ENCODE measurements at regions not wholly inside any gene's neighbourhood (a gene's known extent, or its start where the extent isn't known, plus 50 kb on each side); places are given as distances from the start of the nearest gene placed in this dataset.

DNA sequence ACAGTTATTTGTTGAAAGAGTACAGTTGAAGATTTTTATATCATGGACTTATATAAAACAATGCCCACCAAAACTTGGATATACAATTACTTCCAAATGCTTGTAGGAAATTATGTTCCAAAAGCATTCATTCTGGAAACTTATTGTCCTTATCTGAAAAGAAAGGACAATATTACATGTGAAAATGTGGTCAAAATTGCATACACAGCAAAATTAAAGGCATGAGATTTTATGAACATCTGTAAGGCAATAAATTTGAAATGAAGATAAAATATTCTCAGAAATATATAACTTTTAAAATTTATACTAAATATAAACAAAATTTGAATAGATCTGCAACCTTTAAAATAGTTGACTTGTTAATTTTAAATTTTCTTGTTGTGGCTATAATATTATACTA, 1173.8 kb downstream of the NLGN4X start:
- no peak for TF ChIP-seq ZFX (IDR thresholded peaks at IDR 0.05; ENCODE audit: borderline replicate concordance)
- TF ChIP-seq, protein P1, sequence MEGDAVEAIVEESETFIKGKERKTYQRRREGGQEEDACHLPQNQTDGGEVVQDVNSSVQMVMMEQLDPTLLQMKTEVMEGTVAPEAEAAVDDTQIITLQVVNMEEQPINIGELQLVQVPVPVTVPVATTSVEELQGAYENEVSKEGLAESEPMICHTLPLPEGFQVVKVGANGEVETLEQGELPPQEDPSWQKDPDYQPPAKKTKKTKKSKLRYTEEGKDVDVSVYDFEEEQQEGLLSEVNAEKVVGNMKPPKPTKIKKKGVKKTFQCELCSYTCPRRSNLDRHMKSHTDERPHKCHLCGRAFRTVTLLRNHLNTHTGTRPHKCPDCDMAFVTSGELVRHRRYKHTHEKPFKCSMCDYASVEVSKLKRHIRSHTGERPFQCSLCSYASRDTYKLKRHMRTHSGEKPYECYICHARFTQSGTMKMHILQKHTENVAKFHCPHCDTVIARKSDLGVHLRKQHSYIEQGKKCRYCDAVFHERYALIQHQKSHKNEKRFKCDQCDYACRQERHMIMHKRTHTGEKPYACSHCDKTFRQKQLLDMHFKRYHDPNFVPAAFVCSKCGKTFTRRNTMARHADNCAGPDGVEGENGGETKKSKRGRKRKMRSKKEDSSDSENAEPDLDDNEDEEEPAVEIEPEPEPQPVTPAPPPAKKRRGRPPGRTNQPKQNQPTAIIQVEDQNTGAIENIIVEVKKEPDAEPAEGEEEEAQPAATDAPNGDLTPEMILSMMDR (IDR thresholded peaks at IDR 0.05): no peak
- H3K27ac ChIP-seq: no peak overlapping the region

DNA sequence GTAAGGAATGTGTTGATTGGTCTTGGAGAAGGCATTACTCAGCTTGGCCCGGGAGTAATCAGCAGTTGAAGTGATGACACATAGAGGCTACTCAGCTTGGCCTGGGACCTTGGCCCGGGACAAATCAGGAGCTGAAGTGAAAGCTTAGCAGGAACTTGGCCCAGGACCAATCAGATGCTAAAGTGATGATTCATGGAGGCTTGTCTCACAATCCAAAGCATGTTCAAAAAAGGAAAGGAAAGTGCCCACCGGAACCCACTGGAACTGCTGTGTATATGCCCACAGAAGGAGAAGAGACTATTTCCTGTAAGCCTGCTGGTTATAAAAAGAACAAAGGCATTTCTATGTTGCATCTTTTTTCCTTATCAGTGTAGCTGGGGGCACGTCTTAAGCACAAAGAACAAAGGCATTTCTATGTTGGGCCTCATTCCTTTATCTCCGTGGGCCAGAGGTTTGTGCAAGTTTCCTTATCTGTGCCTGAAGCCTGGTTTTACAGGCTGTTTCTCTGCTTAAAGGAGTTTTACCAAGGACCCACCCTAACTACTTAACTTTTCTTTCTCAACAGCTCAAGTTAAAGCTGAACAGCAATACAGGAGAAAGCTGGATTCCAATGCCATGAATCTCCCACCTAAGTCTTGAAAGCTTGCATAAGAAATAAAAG, 1176.7 kb downstream of the NLGN4X start:
- no peak overlapping the region for H3K27ac ChIP-seq

DNA sequence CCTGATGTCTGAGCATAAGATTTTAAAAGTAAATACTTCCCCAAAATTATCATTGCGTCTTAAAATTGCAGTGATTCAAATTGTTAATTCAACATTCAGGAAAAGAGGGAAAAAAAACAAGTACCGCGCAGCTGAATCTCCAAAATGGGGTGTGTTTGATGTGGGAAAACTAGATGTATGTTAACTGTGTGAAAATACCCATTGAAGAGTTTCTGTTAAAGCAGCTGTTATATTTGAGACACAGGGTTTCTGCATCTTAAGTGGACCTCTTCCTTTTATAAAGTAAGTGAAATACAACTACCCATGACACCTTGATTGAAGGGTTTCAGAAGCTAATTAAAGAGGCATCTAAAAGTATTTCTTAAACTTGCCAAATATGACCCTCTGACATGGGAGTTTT, 1186.1 kb downstream of the NLGN4X start:
- H3K27ac ChIP-seq: no peak overlapping the region
- no peak for TF ChIP-seq ZFX (IDR thresholded peaks at IDR 0.05; ENCODE audit: borderline replicate concordance)
- TF ChIP-seq, protein P1 (IDR thresholded peaks at IDR 0.05): no peak

More for the DNA sequence above, 1176.7 kb downstream of the NLGN4X start:
- TF ChIP-seq ZFX (IDR thresholded peaks at IDR 0.05; ENCODE audit: borderline replicate concordance): no peak
- TF ChIP-seq, protein P1 (IDR thresholded peaks at IDR 0.05): no peak

DNA sequence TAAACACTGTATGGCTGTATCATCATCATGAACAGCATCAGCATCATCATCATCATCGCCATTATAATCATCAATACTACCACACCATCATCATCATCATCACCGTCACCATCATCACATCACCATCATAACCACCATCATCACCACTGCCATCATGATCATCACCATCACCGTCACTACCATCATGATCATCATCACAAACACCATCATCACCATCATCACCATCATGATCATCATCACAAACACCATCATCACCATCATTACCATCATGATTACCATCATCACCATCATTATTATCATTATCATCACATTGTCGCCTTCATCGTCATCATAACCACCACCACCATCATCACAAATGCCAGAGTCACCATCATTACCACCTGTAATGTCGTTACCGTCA, 1196.9 kb downstream of the NLGN4X start:
- H3K27ac ChIP-seq: no peak overlapping the region
- TF ChIP-seq, protein P1 (IDR thresholded peaks at IDR 0.05): no peak
- no peak for TF ChIP-seq ZFX (IDR thresholded peaks at IDR 0.05; ENCODE audit: borderline replicate concordance)

DNA sequence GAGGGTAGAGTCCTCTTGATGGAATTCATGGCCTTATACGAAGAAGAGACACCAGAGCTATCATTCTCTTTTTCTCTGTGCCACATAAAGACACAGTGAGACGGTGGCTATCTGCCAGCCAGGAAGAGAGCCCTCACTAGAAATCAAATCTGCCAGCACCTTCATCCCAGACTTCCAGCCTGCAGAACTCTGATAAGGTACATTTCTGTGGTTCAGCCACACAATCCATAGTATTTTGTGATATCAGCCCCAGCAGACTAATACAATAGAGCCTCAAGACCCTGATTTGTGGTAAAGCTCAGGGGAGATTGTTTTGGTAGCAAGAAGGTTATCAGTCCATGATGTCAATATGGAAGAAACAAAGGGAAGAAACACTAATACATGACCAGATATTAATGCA, 1213.2 kb downstream of the NLGN4X start:
- TF ChIP-seq ZFX (IDR thresholded peaks at IDR 0.05; ENCODE audit: borderline replicate concordance): no peak
- TF ChIP-seq, protein P1 (IDR thresholded peaks at IDR 0.05): no peak
- no peak overlapping the region for H3K27ac ChIP-seq

DNA sequence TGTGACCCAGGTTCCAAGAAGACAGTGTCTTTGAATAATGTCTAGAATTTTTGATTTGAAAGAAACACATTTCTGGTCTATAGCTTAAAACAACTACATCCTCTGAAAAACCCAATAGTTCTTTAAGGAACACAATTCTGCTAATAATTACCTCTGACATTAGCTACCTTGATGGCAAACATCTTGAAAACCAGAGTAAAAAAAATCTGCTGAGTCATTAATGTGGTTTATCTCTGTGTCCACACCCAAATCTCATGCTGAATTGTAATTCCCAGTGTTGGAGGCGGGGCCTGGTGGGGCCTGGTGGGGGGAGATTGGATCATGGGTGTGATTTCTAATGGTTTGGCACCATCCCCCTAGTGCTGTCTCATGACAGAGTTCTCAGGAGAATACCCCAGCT, 1233.8 kb downstream of the NLGN4X start:
- H3K27ac ChIP-seq: no peak overlapping the region
- no peak for TF ChIP-seq ZFX (IDR thresholded peaks at IDR 0.05; ENCODE audit: borderline replicate concordance)
- TF ChIP-seq, protein P1 (IDR thresholded peaks at IDR 0.05): no peak

DNA sequence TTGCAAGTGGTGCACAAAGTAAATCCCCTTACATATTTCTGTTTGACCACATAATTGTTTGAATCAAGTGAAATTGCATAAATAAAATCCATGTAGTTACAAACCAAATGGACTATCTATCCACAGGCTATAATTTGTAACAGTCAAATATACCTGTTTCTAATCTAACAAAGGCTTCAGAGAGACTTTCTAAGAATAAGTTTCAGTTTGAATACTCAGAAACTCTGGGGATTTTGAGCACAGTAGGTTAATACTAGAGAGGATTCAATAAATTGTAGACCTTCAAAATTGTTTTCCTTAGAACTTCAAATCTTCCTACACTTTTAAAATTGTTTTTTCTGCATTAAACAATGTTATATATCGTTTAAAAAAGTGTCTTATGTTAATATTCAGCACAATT, 1250.1 kb downstream of the NLGN4X start:
- TF ChIP-seq, protein P1 (IDR thresholded peaks at IDR 0.05): no peak
- no peak for TF ChIP-seq ZFX (IDR thresholded peaks at IDR 0.05; ENCODE audit: borderline replicate concordance)
- H3K27ac ChIP-seq: no peak overlapping the region
